AG10803 (cell line): ENCODE measurements at regions not wholly inside any gene's neighbourhood (a gene's known extent, or its start where the extent isn't known, plus 50 kb on each side); places are given as distances from the start of the nearest gene placed in this dataset.
"Not testable (repeated sequence)": the region's sequence is repeated elsewhere in the genome, so short reads cannot be mapped to it uniquely, and the experiment has no call there.

ENCODE experiments used
- DNase-seq: peaks from one replicate; pipeline ENCODE4 v3.0.0; 2010; ENCODE audit warnings: low read depth
- H3K4me3 ChIP-seq: 2 replicates; pipeline ENCODE4 v1.5.1; 2011; ENCODE audit warnings: mild to moderate bottlenecking, low read length, control low read depth
- CTCF ChIP-seq: conservative IDR thresholded peaks from 2 replicates; pipeline ENCODE4 v1.5.1; 2011; ENCODE audit warnings: mild to moderate bottlenecking, low read length, control low read depth, inconsistent platforms

- no peak for TF ChIP-seq CTCF
- no peak for DNase-seq
- H3K4me3 ChIP-seq = no peak overlapping the region
Measured at GRCh38 chr2:6177811-6178210, 485.6 kb downstream of the SOX11 start.

GRCh38 chr2:6181525-6181924, 489.3 kb downstream of the SOX11 start:
- no peak overlapping the region for H3K4me3 ChIP-seq
- TF ChIP-seq CTCF = no peak
- peak; percentile 59 for DNase-seq

GRCh38 chr2:6181926-6182325, 489.7 kb downstream of the SOX11 start:
- TF ChIP-seq CTCF = no peak
- no peak for DNase-seq
- no peak overlapping the region for H3K4me3 ChIP-seq

- no peak for DNase-seq
- H3K4me3 ChIP-seq = no peak overlapping the region
- TF ChIP-seq CTCF = no peak
Measured at GRCh38 chr2:6183226-6183625, 491.0 kb downstream of the SOX11 start.

GRCh38 chr2:6184532-6185292, 492.5 kb downstream of the SOX11 start:
- DNase-seq = peak; percentile 21
- TF ChIP-seq CTCF = no peak
- H3K4me3 ChIP-seq = no peak overlapping the region

- no peak overlapping the region for H3K4me3 ChIP-seq
- DNase-seq = peak; percentile 81
- TF ChIP-seq CTCF = no peak
Measured at GRCh38 chr2:6186332-6187151, 494.4 kb downstream of the SOX11 start.

- DNase-seq = no peak
- TF ChIP-seq CTCF = no peak
- H3K4me3 ChIP-seq = no peak overlapping the region
Measured at GRCh38 chr2:6196449-6196848, 504.3 kb downstream of the SOX11 start.

- not testable (repeated sequence) for H3K4me3 ChIP-seq, DNase-seq
Measured at GRCh38 chr2:6198370-6198919, 506.3 kb downstream of the SOX11 start.
